ENCODE measurements at regions not wholly inside any gene's neighbourhood (a gene's known extent, or its start where the extent isn't known, plus 50 kb on each side); places are given as distances from the start of the nearest gene placed in this dataset.

DNA sequence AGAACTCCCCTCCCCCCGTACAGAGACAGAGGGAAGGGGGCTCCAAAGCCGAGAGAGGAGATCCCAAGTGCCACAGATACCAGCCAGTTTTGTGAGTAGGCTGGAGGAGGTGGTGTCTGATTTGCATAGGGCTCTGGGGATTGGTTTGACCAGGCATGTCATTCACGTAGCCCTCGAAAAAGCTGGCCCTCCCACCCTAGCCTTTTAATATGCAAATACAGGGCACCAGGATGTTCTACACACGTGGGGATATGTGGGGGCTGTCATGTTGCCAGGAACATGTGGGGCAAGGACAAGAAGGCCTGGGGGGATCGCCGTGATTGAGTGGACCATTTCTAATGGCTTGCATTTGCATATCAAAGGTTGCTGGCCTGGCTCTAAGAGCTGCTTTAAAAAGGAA, 272.9 kb downstream of the PPP1R2C start:
- Mint-ChIP-seq H3K27ac (no peak overlapping the region), H3K9me3 (ENCODE audit: low read depth) (peaks cover 4% of the 10 kb centered on the region), H3K4me3 (no peak overlapping the region), H3K27me3 (no peaks in the 10 kb centered on the region), H3K36me3 (ENCODE audit: low read depth) (no peaks in the 10 kb centered on the region), H3K4me1 (no peaks in the 10 kb centered on the region)
- intact Hi-C loops (cut with DNase I, micrococcal nuclease): no loop called here
- no peak for ATAC-seq
- no peak for DNase-seq
- CTCF ChIA-PET: interaction anchor here (1.2 kb wide), 1 partner anchor 83 kb away, joined by 3 read pairs; no protein-coding TSS in a partner anchor
- POLR2A ChIA-PET: no interaction called here

GRCh38 chrX:42499620-42500019, 278.3 kb downstream of the PPP1R2C start:
- no peaks in the 10 kb centered on the region for H3K9me3 Mint-ChIP-seq (ENCODE audit: low read depth)
- H3K27me3 Mint-ChIP-seq: no peaks in the 10 kb centered on the region
- ATAC-seq (no peak), DNase-seq (no peak)
- H3K36me3 Mint-ChIP-seq (ENCODE audit: low read depth): no peaks in the 10 kb centered on the region
- ChIA-PET POLR2A (no interaction called here), CTCF (no interaction called here)
- intact Hi-C loops (cut with DNase I, micrococcal nuclease): no loop called here
- no peaks in the 10 kb centered on the region for H3K4me1 Mint-ChIP-seq
- H3K4me3 Mint-ChIP-seq: no peak overlapping the region
- no peak overlapping the region for H3K27ac Mint-ChIP-seq

DNA sequence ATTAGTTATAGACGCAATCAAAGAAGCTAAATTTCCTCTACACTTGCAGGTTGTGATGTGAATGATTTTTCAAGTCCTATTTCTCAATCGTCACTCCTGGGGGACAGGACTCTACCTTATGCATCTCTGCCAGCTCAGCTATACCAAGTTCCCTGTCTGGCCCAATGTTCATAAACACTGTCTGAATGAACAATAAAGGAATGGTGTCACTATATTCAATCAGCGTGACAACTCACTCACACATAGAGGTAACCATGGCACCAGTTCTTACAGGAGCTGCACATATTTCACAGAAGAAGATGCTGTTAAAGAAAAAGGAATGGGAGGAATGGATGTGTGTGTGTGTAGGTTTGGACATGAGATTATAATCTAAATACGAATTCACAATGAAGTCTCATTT, 280.6 kb downstream of the PPP1R2C start:
- ATAC-seq: no peak
- ChIA-PET CTCF (no interaction called here), POLR2A (no interaction called here)
- Mint-ChIP-seq H3K4me1 (no peaks in the 10 kb centered on the region), H3K36me3 (ENCODE audit: low read depth) (no peaks in the 10 kb centered on the region), H3K27me3 (no peaks in the 10 kb centered on the region), H3K9me3 (ENCODE audit: low read depth) (no peaks in the 10 kb centered on the region), H3K4me3 (no peak overlapping the region), H3K27ac (no peak overlapping the region)
- intact Hi-C loops (cut with DNase I, micrococcal nuclease): no loop called here
- no peak for DNase-seq

GRCh38 chrX:42496239-42496638, 281.7 kb downstream of the PPP1R2C start:
- CTCF ChIA-PET: no interaction called here
- POLR2A ChIA-PET: no interaction called here
- DNase-seq: no peak
- Mint-ChIP-seq H3K4me3 (no peak overlapping the region), H3K27me3 (no peaks in the 10 kb centered on the region), H3K9me3 (ENCODE audit: low read depth) (no peaks in the 10 kb centered on the region), H3K36me3 (ENCODE audit: low read depth) (no peaks in the 10 kb centered on the region), H3K27ac (no peak overlapping the region), H3K4me1 (no peaks in the 10 kb centered on the region)
- ATAC-seq: no peak
- intact Hi-C loops (cut with DNase I, micrococcal nuclease): no loop called here

DNA sequence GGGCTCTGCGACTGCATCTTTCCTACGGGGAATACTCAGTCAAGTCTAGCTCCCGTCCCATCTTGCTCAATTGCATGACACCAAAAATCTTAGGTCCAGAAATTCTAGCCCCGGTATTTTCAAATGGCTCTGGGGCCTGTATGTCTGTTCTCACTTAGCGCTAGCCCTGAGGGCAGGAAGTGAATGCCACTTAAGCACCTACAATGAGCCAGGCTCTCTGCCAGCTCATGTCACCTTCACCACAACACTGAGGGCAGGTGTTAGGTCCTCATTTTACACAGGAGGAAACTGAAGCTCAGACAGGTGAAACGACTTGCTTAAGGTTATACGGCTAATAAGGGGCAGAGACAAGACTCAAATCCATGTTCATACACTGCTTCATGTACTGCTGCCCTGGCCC, 282.8 kb downstream of the PPP1R2C start:
- DNase-seq (no peak), ATAC-seq (no peak)
- H3K36me3 Mint-ChIP-seq (ENCODE audit: low read depth): no peaks in the 10 kb centered on the region
- intact Hi-C loops (cut with DNase I, micrococcal nuclease): no loop called here
- ChIA-PET CTCF (no interaction called here), POLR2A (no interaction called here)
- no peaks in the 10 kb centered on the region for H3K9me3 Mint-ChIP-seq (ENCODE audit: low read depth)
- H3K27me3 Mint-ChIP-seq: no peaks in the 10 kb centered on the region
- no peak overlapping the region for H3K27ac Mint-ChIP-seq
- H3K4me3 Mint-ChIP-seq: no peak overlapping the region
- H3K4me1 Mint-ChIP-seq: no peaks in the 10 kb centered on the region

DNA sequence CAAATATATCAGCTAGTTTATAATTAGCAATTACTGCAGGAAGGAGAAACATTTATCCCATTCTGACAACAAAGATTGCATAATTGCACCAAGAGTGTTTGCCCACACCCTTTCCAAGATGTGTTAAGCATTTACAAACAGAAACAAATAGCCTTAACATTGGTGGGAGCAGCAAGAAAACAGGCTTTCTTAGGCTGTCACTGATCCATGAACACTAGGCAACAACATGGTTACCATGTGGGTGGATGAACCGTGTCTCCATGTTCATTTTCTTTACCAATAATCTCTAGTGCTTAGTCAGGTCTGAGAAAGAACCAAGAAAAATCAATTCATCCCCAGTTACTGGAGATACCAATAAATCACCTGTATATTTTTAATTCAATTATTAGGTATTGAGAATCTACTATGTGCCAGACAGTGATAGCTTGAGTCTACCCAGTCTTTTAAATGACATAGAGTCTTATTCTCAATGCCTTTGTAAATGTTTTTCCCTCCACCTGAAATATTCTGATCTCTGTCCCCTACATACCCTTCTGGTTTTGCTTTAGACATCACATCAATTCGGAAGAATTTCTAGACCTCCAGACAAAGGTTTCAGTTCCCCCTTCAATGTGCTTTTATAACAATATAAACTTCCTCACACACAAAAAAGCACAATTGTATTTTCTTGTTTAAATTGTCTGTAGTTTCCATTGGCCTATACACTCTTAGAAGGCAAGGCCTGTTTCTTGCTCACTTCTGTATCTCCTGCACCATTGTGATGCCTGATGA, 286.6 kb downstream of the PPP1R2C start:
- Mint-ChIP-seq H3K27ac (no peak overlapping the region), H3K36me3 (ENCODE audit: low read depth) (no peaks in the 10 kb centered on the region), H3K27me3 (no peaks in the 10 kb centered on the region), H3K9me3 (ENCODE audit: low read depth) (no peaks in the 10 kb centered on the region), H3K4me1 (no peaks in the 10 kb centered on the region), H3K4me3 (no peak overlapping the region)
- intact Hi-C loops (cut with DNase I, micrococcal nuclease): no loop called here
- no peak for DNase-seq
- ChIA-PET POLR2A (no interaction called here), CTCF (no interaction called here)
- ATAC-seq: no peak

- no peak overlapping the region for H3K4me3 Mint-ChIP-seq
- CTCF ChIA-PET: no interaction called here
- POLR2A ChIA-PET: no interaction called here
- H3K27me3 Mint-ChIP-seq: no peaks in the 10 kb centered on the region
- no peaks in the 10 kb centered on the region for H3K36me3 Mint-ChIP-seq (ENCODE audit: low read depth)
- H3K4me1 Mint-ChIP-seq: no peaks in the 10 kb centered on the region
- no peaks in the 10 kb centered on the region for H3K9me3 Mint-ChIP-seq (ENCODE audit: low read depth)
- ATAC-seq (no peak), DNase-seq (no peak)
- intact Hi-C loops (cut with DNase I, micrococcal nuclease): no loop called here
- H3K27ac Mint-ChIP-seq: no peak overlapping the region
Observed at GRCh38 chrX:42490111-42490510, 287.9 kb downstream of the PPP1R2C start.

DNA sequence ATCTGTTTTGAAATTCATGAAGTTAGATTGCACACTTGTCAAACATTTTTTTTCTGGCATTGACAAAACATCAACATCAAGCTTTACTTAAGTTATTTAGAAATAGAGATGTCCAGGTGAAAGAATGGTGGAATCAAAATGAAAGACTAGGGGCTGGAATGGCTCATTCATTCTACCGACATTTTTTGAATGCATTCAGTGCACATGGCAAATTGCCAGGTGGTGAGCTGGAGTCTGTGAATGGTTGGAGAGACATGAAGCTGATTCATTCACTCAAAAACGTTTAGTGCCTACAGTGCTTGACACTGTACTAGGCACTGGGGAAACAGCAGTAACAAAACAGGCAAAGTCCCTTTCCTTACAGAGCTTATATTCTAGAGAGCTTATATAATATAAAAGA, 292.4 kb downstream of the PPP1R2C start:
- no peaks in the 10 kb centered on the region for H3K27me3 Mint-ChIP-seq
- intact Hi-C loops (cut with DNase I, micrococcal nuclease): no loop called here
- H3K4me3 Mint-ChIP-seq: no peak overlapping the region
- ChIA-PET CTCF (no interaction called here), POLR2A (no interaction called here)
- ATAC-seq: no peak
- H3K27ac Mint-ChIP-seq: no peak overlapping the region
- H3K9me3 Mint-ChIP-seq (ENCODE audit: low read depth): no peaks in the 10 kb centered on the region
- no peaks in the 10 kb centered on the region for H3K36me3 Mint-ChIP-seq (ENCODE audit: low read depth)
- no peaks in the 10 kb centered on the region for H3K4me1 Mint-ChIP-seq
- no peak for DNase-seq

- Mint-ChIP-seq H3K27ac (no peak overlapping the region), H3K4me1 (no peaks in the 10 kb centered on the region), H3K9me3 (ENCODE audit: low read depth) (no peaks in the 10 kb centered on the region), H3K36me3 (ENCODE audit: low read depth) (no peaks in the 10 kb centered on the region), H3K4me3 (no peak overlapping the region), H3K27me3 (no peaks in the 10 kb centered on the region)
- no peak for ATAC-seq
- no peak for DNase-seq
- intact Hi-C loops (cut with DNase I, micrococcal nuclease): no loop called here
- ChIA-PET POLR2A (no interaction called here), CTCF (no interaction called here)
Observed at GRCh38 chrX:42484233-42484632, 293.7 kb downstream of the PPP1R2C start.

GRCh38 chrX:42477396-42477795, 300.6 kb downstream of the PPP1R2C start:
- Mint-ChIP-seq H3K9me3 (ENCODE audit: low read depth) (no peaks in the 10 kb centered on the region), H3K4me3 (no peak overlapping the region), H3K4me1 (no peaks in the 10 kb centered on the region), H3K36me3 (ENCODE audit: low read depth) (no peaks in the 10 kb centered on the region), H3K27ac (no peak overlapping the region), H3K27me3 (no peaks in the 10 kb centered on the region)
- ChIA-PET POLR2A (no interaction called here), CTCF (interaction anchor here (0.6 kb wide), 1 partner anchor 442 kb away, joined by 3 read pairs; no protein-coding TSS in a partner anchor)
- intact Hi-C loops (cut with DNase I, micrococcal nuclease): no loop called here
- ATAC-seq: no peak
- no peak for DNase-seq

DNA sequence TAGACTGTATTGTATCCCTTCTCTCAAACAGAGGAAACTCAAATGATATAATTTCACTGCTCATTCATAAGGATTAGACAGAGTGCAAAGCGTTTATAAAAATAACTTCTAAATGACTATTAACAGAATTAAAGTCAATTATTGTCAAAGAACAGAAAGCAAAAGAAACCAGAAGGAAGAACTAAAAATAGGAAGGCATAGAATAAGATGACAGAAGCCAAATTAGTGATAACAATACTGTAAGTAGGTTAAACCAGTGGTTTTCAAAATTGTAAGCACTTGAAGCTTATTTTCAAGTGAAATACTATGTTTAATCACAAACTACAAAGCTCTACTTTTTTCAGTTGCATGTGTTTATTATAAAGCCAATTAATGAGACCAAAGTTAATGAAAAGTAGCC, 305.2 kb downstream of the PPP1R2C start:
- intact Hi-C loops (cut with DNase I, micrococcal nuclease): no loop called here
- CTCF ChIA-PET: no interaction called here
- no peaks in the 10 kb centered on the region for H3K4me1 Mint-ChIP-seq
- no peak overlapping the region for H3K27ac Mint-ChIP-seq
- POLR2A ChIA-PET: no interaction called here
- no peaks in the 10 kb centered on the region for H3K36me3 Mint-ChIP-seq (ENCODE audit: low read depth)
- no peaks in the 10 kb centered on the region for H3K9me3 Mint-ChIP-seq (ENCODE audit: low read depth)
- ATAC-seq (no peak), DNase-seq (no peak)
- H3K27me3 Mint-ChIP-seq: no peaks in the 10 kb centered on the region
- no peak overlapping the region for H3K4me3 Mint-ChIP-seq

DNA sequence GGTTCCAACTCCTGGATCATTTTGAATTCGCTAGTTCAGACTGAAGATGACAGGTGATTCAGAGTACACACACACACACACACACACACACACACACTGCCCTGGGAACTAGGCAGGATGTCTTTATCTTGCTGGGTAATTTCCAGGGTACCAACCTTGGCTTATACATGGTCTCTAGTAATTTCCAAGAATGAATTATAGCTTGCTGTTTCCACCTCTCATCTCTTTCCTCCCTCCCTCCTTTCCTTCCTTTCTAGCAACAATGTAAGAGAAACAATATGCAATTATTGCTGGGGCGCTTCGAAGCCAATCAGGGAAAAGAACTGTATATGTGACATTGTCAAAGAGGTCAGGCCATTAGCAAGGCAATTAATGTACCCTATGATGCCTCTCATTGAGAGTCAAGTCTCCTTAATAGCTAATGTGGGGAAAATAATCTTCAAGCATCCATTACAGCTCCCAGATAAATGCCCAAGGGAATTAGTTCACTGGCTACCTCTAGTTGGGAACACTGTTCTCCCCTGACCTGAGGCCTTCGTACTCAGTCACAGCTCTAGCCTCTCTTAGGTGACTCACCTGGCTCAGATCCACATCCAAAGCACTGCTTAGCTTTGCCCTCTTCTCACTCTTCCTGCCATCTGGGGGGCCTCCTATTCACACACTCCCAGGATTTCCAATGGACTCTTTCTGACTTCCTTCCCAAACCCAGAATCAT, 311.5 kb downstream of the PPP1R2C start:
- intact Hi-C loops (cut with DNase I, micrococcal nuclease): no loop called here

More for the DNA sequence above, 311.5 kb downstream of the PPP1R2C start:
- ChIA-PET POLR2A (no interaction called here), CTCF (no interaction called here)
- no peak for ATAC-seq
- H3K27me3 Mint-ChIP-seq: no peaks in the 10 kb centered on the region
- no peak overlapping the region for H3K4me3 Mint-ChIP-seq
- no peaks in the 10 kb centered on the region for H3K9me3 Mint-ChIP-seq (ENCODE audit: low read depth)
- H3K36me3 Mint-ChIP-seq (ENCODE audit: low read depth): no peaks in the 10 kb centered on the region
- no peak for DNase-seq
- H3K4me1 Mint-ChIP-seq: no peaks in the 10 kb centered on the region
- no peak overlapping the region for H3K27ac Mint-ChIP-seq

All from activated CD4-positive, alpha-beta T cell treated with anti-CD3 and anti-CD28 coated beads for 36 hours (primary cell).